OCI-LY7 (cell line): ENCODE measurements at regions not wholly inside any gene's neighbourhood (a gene's known extent, or its start where the extent isn't known, plus 50 kb on each side); places are given as distances from the start of the nearest gene placed in this dataset.

Experiments used
- CTCF ChIP-seq: fragments of 200-600 bp; sonication (generic); conservative IDR thresholded peaks from 2 replicates; pipeline ENCODE4 v1.5.1; 2014; ENCODE audit warnings: mild to moderate bottlenecking, antibody characterized with exemption, low read length, moderate library complexity, mixed read lengths
- EZH2phosphoT487 ChIP-seq: fragments of 200-600 bp; sonication (generic); IDR thresholded peaks from 2 replicates; pipeline ENCODE4 v1.6.1; 2018; ENCODE audit warnings: low read depth, borderline replicate concordance, mild to moderate bottlenecking, mixed run types, antibody characterized with exemption, low read length, moderate library complexity, mixed read lengths

DNA sequence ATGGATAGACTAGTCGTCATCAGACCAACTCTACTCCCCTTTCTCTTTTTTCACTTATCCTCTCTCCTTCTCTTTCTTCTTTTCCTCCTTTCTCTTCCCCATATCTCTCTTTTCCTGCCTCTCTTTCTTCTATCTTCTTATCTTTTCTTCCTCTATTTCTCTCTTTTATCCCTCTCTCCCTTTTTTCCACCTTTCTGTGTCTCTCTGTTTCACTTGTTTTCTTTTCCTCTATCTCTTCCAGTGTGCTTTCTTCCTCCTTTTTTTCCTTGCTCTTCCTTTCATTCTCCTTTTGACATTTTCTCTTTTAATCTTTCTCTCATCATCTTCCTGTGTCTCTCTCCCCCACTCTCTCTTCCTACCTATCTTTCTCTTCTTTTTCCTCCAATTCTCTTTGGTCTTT, 159.0 kb upstream of the PTGFR start:
- TF ChIP-seq CTCF = no peak
- TF ChIP-seq EZH2phosphoT487 = no peak
